GM10248 (cell line): ENCODE measurements at regions not wholly inside any gene's neighbourhood (a gene's known extent, or its start where the extent isn't known, plus 50 kb on each side); places are given as distances from the start of the nearest gene placed in this dataset.

Experiments
- CTCF ChIA-PET: fragments of 300-600 bp; sonication (Branson Sonifier 250); formaldehyde crosslinking; extraction: SDS; loops from one replicate; lab custom pipeline; 2021; ENCODE audit warnings: antibody characterized with exemption; lab: Yijun Ruan, JAX
- POLR2A ChIA-PET: fragments of 350-650 bp; sonication (Branson Sonifier 250); formaldehyde crosslinking; extraction: SDS; loops from one replicate; lab custom pipeline; 2020; ENCODE audit warnings: antibody characterized with exemption; lab: Yijun Ruan, JAX
- DNase-seq: peaks from one replicate; pipeline ENCODE4 v3.0.0; 2012; ENCODE audit errors: extremely low spot score
- CTCF ChIP-seq: IDR thresholded peaks from 2 replicates; pipeline ENCODE4 v1.5.1; 2012; ENCODE audit warnings: mild to moderate bottlenecking, low read depth; ENCODE audit errors: extremely low read depth, missing control alignments, control extremely low read depth

GRCh38 chrX:120793098-120793497 lies 82.6 kb downstream of the CT47B1 start:
- CTCF ChIA-PET, result no interaction called here
- no peak for TF ChIP-seq CTCF
- POLR2A ChIA-PET, result no interaction called here
- DNase-seq, result no peak

GRCh38 chrX:120791013-120791643 lies 84.5 kb downstream of the CT47B1 start:
- no peak for TF ChIP-seq CTCF
- no peak for DNase-seq
- ChIA-PET POLR2A (no interaction called here), CTCF (interaction anchor here (0.9 to 3.3 kb wide), 7 partner anchors 11 to 787 kb away, joined by 3 to 18 read pairs (median 3); no protein-coding TSS in a partner anchor)

GRCh38 chrX:120790552-120790951 lies 85.1 kb downstream of the CT47B1 start:
- POLR2A ChIA-PET, result no interaction called here
- no peak for TF ChIP-seq CTCF
- no peak for DNase-seq
- CTCF ChIA-PET, result interaction anchor here (0.8 to 3.3 kb wide), 13 partner anchors 8 to 788 kb away, joined by 3 to 18 read pairs (median 4); no protein-coding TSS in a partner anchor

DNA sequence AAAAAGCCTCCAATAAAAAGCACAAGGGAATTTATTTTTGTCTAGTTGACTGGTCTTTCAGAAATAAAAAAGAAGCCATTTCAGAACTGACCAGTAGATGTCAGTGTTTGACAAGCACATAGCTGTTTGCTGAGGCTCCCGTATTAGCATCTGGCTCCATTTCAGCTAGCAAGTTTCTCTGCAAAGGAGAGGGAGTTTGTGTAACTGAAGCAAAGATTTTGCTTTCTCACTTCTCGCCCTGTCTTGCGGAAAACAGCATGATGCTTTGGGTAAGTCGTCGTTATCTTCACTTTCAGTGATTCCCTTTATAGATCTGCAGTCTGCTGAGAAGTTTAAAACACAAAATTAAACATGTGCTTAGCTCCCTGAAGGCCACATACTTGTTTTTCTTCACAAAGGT lies 85.5 kb downstream of the CT47B1 start:
- peak; percentile 48 for TF ChIP-seq CTCF
- DNase-seq, result peak; percentile 43
- ChIA-PET CTCF (interaction anchor here (0.8 to 3.3 kb wide), 13 partner anchors 9 to 788 kb away, joined by 3 to 18 read pairs (median 4); no protein-coding TSS in a partner anchor), POLR2A (no interaction called here)

- ChIA-PET CTCF (no interaction called here), POLR2A (no interaction called here)
- DNase-seq, result no peak
- no peak for TF ChIP-seq CTCF
Observed at GRCh38 chrX:120781403-120781802, 94.3 kb downstream of the CT47B1 start.

DNA sequence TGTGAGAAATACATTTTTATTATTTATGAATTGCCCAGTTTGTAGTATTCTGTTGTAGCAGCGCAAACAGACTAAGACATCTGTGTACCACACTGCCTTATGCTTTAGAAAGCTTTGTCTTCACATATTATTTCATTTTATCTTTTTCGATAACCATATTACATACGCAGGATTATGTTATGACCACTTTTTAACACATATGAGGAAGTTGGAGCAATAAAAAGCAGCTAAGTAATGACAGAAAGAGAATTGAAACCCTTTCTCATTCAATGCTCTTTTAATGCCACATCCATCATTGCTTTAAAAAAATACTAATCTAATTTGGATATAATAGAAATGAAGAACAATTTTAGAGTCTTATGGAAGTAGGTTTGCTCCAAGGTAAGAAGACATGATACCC lies 99.7 kb downstream of the CT47B1 start:
- POLR2A ChIA-PET, result no interaction called here
- DNase-seq, result no peak
- no peak for TF ChIP-seq CTCF
- CTCF ChIA-PET, result interaction anchor here (0.9 kb wide), 1 partner anchor 13 kb away, joined by 3 read pairs; no protein-coding TSS in a partner anchor
